Mesenchymal stem cell (in vitro differentiated cells and primary cell): ENCODE measurements at regions not wholly inside any gene's neighbourhood (a gene's known extent, or its start where the extent isn't known, plus 50 kb on each side); places are given as distances from the start of the nearest gene placed in this dataset.
A peak's percentile ranks its signal among the peaks of the same experiment; 100 is the strongest.

Source experiments
- DNase-seq: peaks from one replicate; pipeline ENCODE4 v3.0.0-alpha.2; 2013
- H2AFZ ChIP-seq: one replicate; pipeline ENCODE4 v1.6.1; 2013; ENCODE audit warnings: low read depth, mild to moderate bottlenecking, control low read depth, inconsistent platforms, low read length, moderate library complexity
- H2AK5ac ChIP-seq: 2 replicates; pipeline ENCODE4 v1.6.1; 2013; ENCODE audit warnings: low read length, moderate library complexity, mild to moderate bottlenecking, inconsistent platforms; ENCODE audit not compliant: severe bottlenecking
- H2BK120ac ChIP-seq: one replicate; pipeline ENCODE4 v1.6.1; 2013; ENCODE audit warnings: low read depth, mild to moderate bottlenecking, inconsistent platforms, low read length, moderate library complexity
- H2BK12ac ChIP-seq, 2 experiments: one replicate each; pipeline ENCODE4 v1.6.1; 2013; ENCODE audit warnings: inconsistent platforms in 2 of 2, low read length in 2 of 2, mild to moderate bottlenecking in 2 of 2, moderate library complexity in 2 of 2, control low read depth in 1 of 2
- H2BK15ac ChIP-seq: one replicate; pipeline ENCODE4 v1.6.1; 2013; ENCODE audit warnings: mild to moderate bottlenecking, low read depth, inconsistent platforms; ENCODE audit not compliant: poor library complexity, severe bottlenecking
- H2BK5ac ChIP-seq: 2 replicates; pipeline ENCODE4 v1.6.1; 2013; ENCODE audit warnings: low read depth, mild to moderate bottlenecking, low read length, control low read depth, inconsistent platforms; ENCODE audit not compliant: poor library complexity, severe bottlenecking
- H3K14ac ChIP-seq, 2 experiments: one replicate each; pipeline ENCODE4 v1.6.1; 2013; ENCODE audit warnings: inconsistent platforms in 2 of 2, low read length in 2 of 2, control low read depth in 1 of 2, mild to moderate bottlenecking in 1 of 2, moderate library complexity in 1 of 2
- H3K18ac ChIP-seq, 2 experiments: one replicate each; pipeline ENCODE4 v1.6.1; 2013; ENCODE audit warnings: inconsistent platforms in 2 of 2, low read length in 2 of 2, control low read depth in 1 of 2, low read depth in 1 of 2, mild to moderate bottlenecking in 1 of 2
- H3K23ac ChIP-seq, 2 experiments: one replicate each; pipeline ENCODE4 v1.6.1; 2013; ENCODE audit warnings: inconsistent platforms in 2 of 2, low read length in 2 of 2, mild to moderate bottlenecking in 2 of 2, moderate library complexity in 2 of 2, control low read depth in 1 of 2
- H3K27ac ChIP-seq: 2 replicates; pipeline ENCODE4 v1.5.1; 2013; ENCODE audit warnings: mild to moderate bottlenecking, moderate library complexity, low read length, control low read depth, inconsistent platforms; ENCODE audit not compliant: poor library complexity, severe bottlenecking
- H3K27me3 ChIP-seq, 2 experiments: 2 replicates each; pipeline versions ENCODE4 v1.6.1 to v1.7.0; 2013; ENCODE audit warnings: low read length in 2 of 2, mild to moderate bottlenecking in 2 of 2, moderate library complexity in 2 of 2, control low read depth in 1 of 2, inconsistent platforms in 1 of 2; ENCODE audit not compliant: control insufficient read depth in 1 of 2, insufficient read depth in 1 of 2
- H3K36me3 ChIP-seq, 2 experiments: 2 replicates each; pipeline versions ENCODE4 v1.6.1 to v1.7.0; 2013; ENCODE audit warnings: low read length in 2 of 2, control low read depth in 1 of 2, inconsistent platforms in 1 of 2, low read depth in 1 of 2, mild to moderate bottlenecking in 1 of 2; ENCODE audit not compliant: insufficient read depth in 2 of 2, control insufficient read depth in 1 of 2
- H3K4ac ChIP-seq, 2 experiments: one replicate each; pipeline ENCODE4 v1.6.1; 2013; ENCODE audit warnings: inconsistent platforms in 2 of 2, low read length in 2 of 2, mild to moderate bottlenecking in 2 of 2, moderate library complexity in 2 of 2, control low read depth in 1 of 2, low read depth in 1 of 2
- H3K4me1 ChIP-seq: 2 replicates; pipeline ENCODE4 v1.6.1; 2013; ENCODE audit warnings: low read depth, low read length, control low read depth; ENCODE audit not compliant: control insufficient read depth, insufficient read depth
- H3K4me2 ChIP-seq: 2 replicates; pipeline ENCODE4 v1.6.1; 2013; ENCODE audit warnings: low read length, mild to moderate bottlenecking, inconsistent platforms; ENCODE audit not compliant: poor library complexity, severe bottlenecking
- H3K4me3 ChIP-seq, 2 experiments: 2 replicates each; pipeline versions ENCODE4 v1.5.1 to v1.7.0; 2013; ENCODE audit warnings: low read length in 2 of 2, mild to moderate bottlenecking in 2 of 2, control low read depth in 1 of 2, low read depth in 1 of 2; ENCODE audit not compliant: insufficient read depth in 1 of 2
- H3K79me1 ChIP-seq: replicated peaks from 2 replicates; pipeline ENCODE4 v1.6.1; 2013; ENCODE audit warnings: mild to moderate bottlenecking, control low read depth, low read length, inconsistent platforms; ENCODE audit not compliant: poor library complexity, severe bottlenecking
- H3K9ac ChIP-seq: 2 replicates; pipeline ENCODE4 v1.7.0; 2013; ENCODE audit warnings: mild to moderate bottlenecking, low read length, moderate library complexity
- H3K9me3 ChIP-seq: 2 replicates; pipeline ENCODE4 v1.7.0; 2013; ENCODE audit warnings: mild to moderate bottlenecking, low read length; ENCODE audit not compliant: control insufficient read depth
- H4K8ac ChIP-seq: one replicate; pipeline ENCODE4 v1.6.1; 2013; ENCODE audit warnings: inconsistent platforms, mild to moderate bottlenecking, low read length, moderate library complexity
- H4K91ac ChIP-seq: one replicate; pipeline ENCODE4 v1.6.1; 2013; ENCODE audit warnings: mild to moderate bottlenecking, low read length, inconsistent platforms
- WGBS: methylation state at CpG from one replicate; pipeline ENCODE4 v1.1.7; 2013; ENCODE audit warnings: mixed read lengths; 5-methylcytosine and 5-hydroxymethylcytosine counted together

GRCh38 chr10:10886861-10887531 lies 130.7 kb upstream of the CELF2 start:
- no peak overlapping the region for H4K8ac ChIP-seq
- H3K27ac ChIP-seq = no peak overlapping the region
- H3K4me3 ChIP-seq = no peak overlapping the region
- no peak overlapping the region for H2AFZ ChIP-seq
- DNase-seq = no peak
- H3K23ac ChIP-seq = no peak overlapping the region
- H3K9me3 ChIP-seq = peaks cover 16% of the 10 kb centered on the region
- H3K9ac ChIP-seq = no peak overlapping the region
- H3K4me1 ChIP-seq = no peaks in the 10 kb centered on the region
- no peak overlapping the region for H2BK120ac ChIP-seq
- 88% methylated on average over 8 of the region's 9 CpGs for WGBS
- no peak overlapping the region for H2BK15ac ChIP-seq
- no peak overlapping the region for H4K91ac ChIP-seq
- no peak overlapping the region for H3K4ac ChIP-seq
- no peaks in the 10 kb centered on the region for H3K36me3 ChIP-seq
- no peak overlapping the region for H2AK5ac ChIP-seq
- H3K4me2 ChIP-seq = no peak overlapping the region
- no peaks in the 10 kb centered on the region for H3K27me3 ChIP-seq
- H2BK12ac ChIP-seq = no peak overlapping the region
- H3K79me1 ChIP-seq = no peaks in the 10 kb centered on the region
- no peak overlapping the region for H3K18ac ChIP-seq
- H3K14ac ChIP-seq = no peak overlapping the region
- H2BK5ac ChIP-seq = no peak overlapping the region

- 14% methylated on average over 10 of the region's 10 CpGs for WGBS
- Histone ChIP-seq H2BK5ac (no peak overlapping the region), H3K27ac (peak overlapping the region; percentile 39), H3K4me2 (no peak overlapping the region), H2BK12ac (no peak overlapping the region), H4K91ac (no peak overlapping the region), H3K9me3 (peaks cover 6% of the 10 kb centered on the region), H3K4ac (no peak overlapping the region), H3K79me1 (no peaks in the 10 kb centered on the region), H3K18ac (no peak overlapping the region), H3K36me3 (no peaks in the 10 kb centered on the region), H4K8ac (no peak overlapping the region), H2BK120ac (no peak overlapping the region), H2AK5ac (no peak overlapping the region), H2BK15ac (no peak overlapping the region), H3K14ac (no peak overlapping the region), H2AFZ (no peak overlapping the region), H3K9ac (peak overlapping the region; percentile 43), H3K27me3 (no peaks in the 10 kb centered on the region), H3K4me3 (no peak overlapping the region), H3K4me1 (no peaks in the 10 kb centered on the region), H3K23ac (no peak overlapping the region)
- DNase-seq = peak; percentile 87
Observed at GRCh38 chr10:10891124-10892082, 126.3 kb upstream of the CELF2 start.

GRCh38 chr10:10892290-10892875 lies 125.3 kb upstream of the CELF2 start:
- no peak overlapping the region for H4K91ac ChIP-seq
- H2AK5ac ChIP-seq = peak overlapping the region; percentile 6
- no peak overlapping the region for H2BK15ac ChIP-seq
- no peak overlapping the region for H3K23ac ChIP-seq
- H2BK120ac ChIP-seq = no peak overlapping the region
- no peak overlapping the region for H3K18ac ChIP-seq
- H3K9me3 ChIP-seq = peaks cover 8% of the 10 kb centered on the region
- peak; percentile 66 for DNase-seq
- H3K4ac ChIP-seq = no peak overlapping the region
- H3K4me2 ChIP-seq = no peak overlapping the region
- H3K27ac ChIP-seq = no peak overlapping the region
- no peak overlapping the region for H2BK5ac ChIP-seq
- no peaks in the 10 kb centered on the region for H3K36me3 ChIP-seq
- H3K4me1 ChIP-seq = no peaks in the 10 kb centered on the region
- 69% methylated on average over 2 of the region's 3 CpGs for WGBS
- peak overlapping the region in 1 of 2 experiments; percentile 6 for H2BK12ac ChIP-seq
- H4K8ac ChIP-seq = no peak overlapping the region
- H2AFZ ChIP-seq = no peak overlapping the region
- no peak overlapping the region for H3K14ac ChIP-seq
- no peak overlapping the region for H3K9ac ChIP-seq
- no peaks in the 10 kb centered on the region for H3K27me3 ChIP-seq
- no peak overlapping the region for H3K4me3 ChIP-seq
- no peaks in the 10 kb centered on the region for H3K79me1 ChIP-seq

GRCh38 chr10:10897400-10897799 lies 120.3 kb upstream of the CELF2 start:
- H3K36me3 ChIP-seq = no peaks in the 10 kb centered on the region
- H2BK15ac ChIP-seq = no peak overlapping the region
- H2AFZ ChIP-seq = no peak overlapping the region
- H3K4me1 ChIP-seq = no peaks in the 10 kb centered on the region
- no peaks in the 10 kb centered on the region for H3K79me1 ChIP-seq
- no peak overlapping the region for H4K91ac ChIP-seq
- H4K8ac ChIP-seq = no peak overlapping the region
- no peak overlapping the region for H2BK12ac ChIP-seq
- no peak overlapping the region for H2BK120ac ChIP-seq
- H2AK5ac ChIP-seq = no peak overlapping the region
- no peak overlapping the region for H3K27ac ChIP-seq
- no peak overlapping the region for H3K4me2 ChIP-seq
- no peak overlapping the region for H3K14ac ChIP-seq
- no peak overlapping the region for H3K23ac ChIP-seq
- H3K18ac ChIP-seq = no peak overlapping the region
- 90% methylated on average over 3 of the region's 3 CpGs for WGBS
- H2BK5ac ChIP-seq = no peak overlapping the region
- H3K4me3 ChIP-seq = no peak overlapping the region
- H3K9me3 ChIP-seq = peaks cover 15% of the 10 kb centered on the region
- H3K27me3 ChIP-seq = no peaks in the 10 kb centered on the region
- H3K9ac ChIP-seq = no peak overlapping the region
- no peak overlapping the region for H3K4ac ChIP-seq
- DNase-seq = no peak
